CD4-positive, alpha-beta T cell (primary cell): ENCODE measurements at regions not wholly inside any gene's neighbourhood (a gene's known extent, or its start where the extent isn't known, plus 50 kb on each side); places are given as distances from the start of the nearest gene placed in this dataset.

Experiments
- ATAC-seq: fragments of 200-7000 bp; cut with Tn5 transposase; one replicate; pipeline ENCODE4 v1.10.0; 2022; ENCODE audit warnings: mild to moderate bottlenecking; ENCODE audit not compliant: poor library complexity
- CTCF ChIA-PET: fragments of 350-600 bp; sonication (Branson Sonifier 250); formaldehyde crosslinking; loops from one replicate; lab custom pipeline; 2021; ENCODE audit warnings: antibody characterized with exemption, inconsistent platforms; lab: Charles Lee
- POLR2A ChIA-PET: fragments of 350-600 bp; sonication (Branson Sonifier 250); formaldehyde crosslinking; loops from one replicate; lab custom pipeline; 2021; ENCODE audit warnings: antibody characterized with exemption, inconsistent platforms; lab: Charles Lee
- DNase-seq, 14 experiments: peaks; one replicate each; pipeline ENCODE4 v3.0.0-alpha.2; 2013 to 2020; ENCODE audit warnings: mixed read lengths in 2 of 14
- H3K27ac ChIP-seq, 2 donors: one replicate each; pipeline versions ENCODE4 v1.5.1 to v1.7.0; 2013; ENCODE audit warnings: low read length in 2 of 2, low read depth in 1 of 2, mild to moderate bottlenecking in 1 of 2
- H3K27me3 ChIP-seq, 2 experiments: 1 replicate in 1 of 2; 2 replicates in 1 of 2; pipeline versions ENCODE4 v1.6.1 to v1.7.0; 2013; ENCODE audit warnings: low read length in 2 of 2, control low read depth in 1 of 2, mild to moderate bottlenecking in 1 of 2, moderate library complexity in 1 of 2; ENCODE audit not compliant: insufficient read depth in 2 of 2, control insufficient read depth in 1 of 2
- H3K36me3 ChIP-seq: one replicate; pipeline ENCODE4 v1.6.1; 2013; ENCODE audit warnings: low read length, control low read depth; ENCODE audit not compliant: insufficient read depth
- H3K4me1 ChIP-seq: one replicate; pipeline ENCODE4 v1.6.1; 2013; ENCODE audit warnings: low read length, control low read depth; ENCODE audit not compliant: insufficient read depth
- H3K4me3 ChIP-seq: one replicate; pipeline ENCODE4 v1.5.1; 2013; ENCODE audit warnings: mild to moderate bottlenecking, low read length, moderate library complexity
- H3K9me3 ChIP-seq, 2 experiments: 1 replicate in 1 of 2; 2 replicates in 1 of 2; pipeline versions ENCODE4 v1.6.1 to v1.7.0; 2013; ENCODE audit warnings: low read length in 2 of 2, mild to moderate bottlenecking in 2 of 2, control low read depth in 1 of 2, moderate library complexity in 1 of 2; ENCODE audit not compliant: control insufficient read depth in 1 of 2, insufficient read depth in 1 of 2
- H3K27ac Mint-ChIP-seq: one replicate; pipeline ENCODE4 v1.8.0; 2020; ENCODE audit warnings: mixed read lengths
- H3K27me3 Mint-ChIP-seq: one replicate; pipeline ENCODE4 v1.8.0; 2021; ENCODE audit warnings: mixed read lengths
- H3K36me3 Mint-ChIP-seq: one replicate; pipeline ENCODE4 v1.8.0; 2021; ENCODE audit warnings: low read depth, mixed read lengths
- H3K4me1 Mint-ChIP-seq: one replicate; pipeline ENCODE4 v1.8.0; 2021; ENCODE audit warnings: low read depth, mixed read lengths
- H3K4me3 Mint-ChIP-seq: one replicate; pipeline ENCODE4 v1.8.0; 2020; ENCODE audit warnings: mild to moderate bottlenecking, mixed read lengths
- H3K9me3 Mint-ChIP-seq: one replicate; pipeline ENCODE4 v1.8.0; 2020; ENCODE audit warnings: mixed read lengths
- CTCF ChIP-seq: fragments of 200-600 bp; IDR thresholded peaks from one replicate; pipeline ENCODE4 v1.8.0; 2022; ENCODE audit warnings: antibody characterized with exemption, mild to moderate bottlenecking
- intact Hi-C, 2 experiments: fragments of 100-400 bp; cut with DNase I in 1 of 2; cut with micrococcal nuclease in 1 of 2; formaldehyde crosslinking; loops; one replicate each; pipeline versions ENCODE4 v1.15.1 to v1.9.0; 2023 to 2025; cut with DNase I, micrococcal nuclease

DNA sequence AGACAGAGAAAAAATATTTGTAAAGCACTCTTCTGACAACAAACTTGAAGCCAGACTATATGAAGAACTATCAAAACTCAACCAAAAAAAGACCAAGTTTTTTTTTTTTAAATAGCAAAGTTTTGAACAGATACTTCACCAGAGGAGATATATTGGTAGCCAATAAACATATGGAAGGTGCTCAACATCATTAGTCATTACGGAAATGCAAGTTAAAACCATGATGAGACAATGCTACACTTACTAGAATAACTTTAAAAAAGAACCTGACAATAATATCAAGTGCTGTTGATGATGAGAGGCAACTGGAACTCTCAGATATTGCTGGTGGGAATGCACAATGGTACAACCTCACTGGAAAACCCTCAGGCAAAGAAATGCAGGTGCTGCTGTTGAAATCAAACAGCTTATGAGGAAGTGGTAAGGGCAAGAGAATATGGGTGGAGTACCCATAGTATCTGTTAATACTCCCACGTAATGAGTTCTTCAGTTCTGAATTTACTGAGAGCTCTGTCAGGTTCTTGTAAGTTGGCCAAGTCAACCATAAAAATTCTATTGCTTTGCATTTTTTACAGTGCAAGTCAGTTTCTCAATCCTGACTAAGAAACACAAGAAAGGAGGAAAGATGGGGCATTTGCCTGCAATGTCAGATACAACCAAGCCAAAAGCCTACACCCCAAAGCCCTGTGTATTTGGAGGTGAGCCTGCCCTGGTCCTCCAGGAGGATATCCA lies 87.3 kb upstream of the GNAQ start:
- ChIA-PET CTCF (interaction anchor here (1.3 kb wide), 1 partner anchor 18 kb away, joined by 3 read pairs; no protein-coding TSS in a partner anchor), POLR2A (interaction anchor here (0.6 to 2.6 kb wide), 12 partner anchors 13 to 142 kb away, joined by 3 to 15 read pairs (median 4); partner anchors contain the start of gene GNAQ)
- Mint-ChIP-seq H3K4me3 (peak overlapping the region; percentile 77), H3K36me3 (no peaks in the 10 kb centered on the region), H3K27ac (peak overlapping the region; percentile 85), H3K9me3 (no peaks in the 10 kb centered on the region), H3K4me1 (peaks cover 72% of the 10 kb centered on the region), H3K27me3 (no peaks in the 10 kb centered on the region)
- no peaks in the 10 kb centered on the region for H3K36me3 ChIP-seq
- peak overlapping the region; percentile 8 to 84 for H3K27ac ChIP-seq
- no peaks in the 10 kb centered on the region for H3K27me3 ChIP-seq
- peak in 3 of 14 experiments; percentile 46 to 77 (median 52) for DNase-seq
- no peak overlapping the region for H3K4me3 ChIP-seq
- peak; percentile 93 for ATAC-seq
- peaks cover 19% of the 10 kb centered on the region for H3K4me1 ChIP-seq
- TF ChIP-seq CTCF, result no peak
- intact Hi-C loops, result loop anchor here (2.0 to 5.0 kb wide), 2 partner anchors 82 to 93 kb away; no protein-coding TSS in a partner anchor
- H3K9me3 ChIP-seq, result no peaks in the 10 kb centered on the region

- ATAC-seq, result no peak
- H3K36me3 Mint-ChIP-seq, result no peaks in the 10 kb centered on the region
- no peaks in the 10 kb centered on the region for H3K36me3 ChIP-seq
These were observed 83.5 kb upstream of the GNAQ start for GRCh38 chr9:78115073-78115472.

GRCh38 chr9:78114581-78114980 lies 83.0 kb upstream of the GNAQ start:
- ATAC-seq (no peak), DNase-seq (no peak)
- no peak for TF ChIP-seq CTCF
- ChIA-PET POLR2A (no interaction called here), CTCF (no interaction called here)
- H3K27ac ChIP-seq, result no peak overlapping the region
- H3K36me3 ChIP-seq, result no peaks in the 10 kb centered on the region
- intact Hi-C loops, result loop anchor here in 1 of 2 experiments (5.0 kb wide), 1 partner anchor 1598 kb away; no protein-coding TSS in a partner anchor
- H3K27me3 Mint-ChIP-seq, result no peaks in the 10 kb centered on the region
- H3K4me1 ChIP-seq, result peaks cover 18% of the 10 kb centered on the region
- no peaks in the 10 kb centered on the region for H3K36me3 Mint-ChIP-seq
- no peak overlapping the region for H3K27ac Mint-ChIP-seq
- peaks cover 63% of the 10 kb centered on the region for H3K4me1 Mint-ChIP-seq
- no peak overlapping the region for H3K4me3 Mint-ChIP-seq
- no peaks in the 10 kb centered on the region for H3K27me3 ChIP-seq
- H3K9me3 ChIP-seq, result no peaks in the 10 kb centered on the region
- H3K9me3 Mint-ChIP-seq, result peaks cover 2% of the 10 kb centered on the region
- no peak overlapping the region for H3K4me3 ChIP-seq

More at GRCh38 chr9:78115073-78115472, 83.5 kb upstream of the GNAQ start:
- CTCF ChIA-PET, result no interaction called here
- H3K27ac ChIP-seq, result no peak overlapping the region
- intact Hi-C loops, result loop anchor here in 1 of 2 experiments (5.0 kb wide), 1 partner anchor 97 kb away; no protein-coding TSS in a partner anchor
- no peaks in the 10 kb centered on the region for H3K27me3 ChIP-seq
- peak; percentile 51 for TF ChIP-seq CTCF
- H3K4me3 ChIP-seq, result no peak overlapping the region
- Mint-ChIP-seq H3K27me3 (no peaks in the 10 kb centered on the region), H3K4me3 (no peak overlapping the region), H3K27ac (no peak overlapping the region), H3K9me3 (no peaks in the 10 kb centered on the region), H3K4me1 (peaks cover 65% of the 10 kb centered on the region)
- no peaks in the 10 kb centered on the region for H3K9me3 ChIP-seq
- peak in 3 of 14 experiments; percentile 50 to 52 (median 51) for DNase-seq
- H3K4me1 ChIP-seq, result peaks cover 23% of the 10 kb centered on the region
- POLR2A ChIA-PET, result no interaction called here
